Testis (tissue), 2 donors: ENCODE measurements at regions not wholly inside any gene's neighbourhood (a gene's known extent, or its start where the extent isn't known, plus 50 kb on each side); places are given as distances from the start of the nearest gene placed in this dataset.

Experiments used
- POLR2A ChIP-seq: fragments of 450-650 bp; IDR thresholded peaks from one replicate; pipeline ENCODE4 v1.6.1; 2017; ENCODE audit warnings: antibody characterized with exemption, mild to moderate bottlenecking, moderate library complexity
- TF ChIP-seq, protein P1 (sequence below), 3 experiments: fragments of 450-650 bp in 2 of 3; fragments of 200-600 bp in 1 of 3; sonication (generic) in 1 of 3; IDR thresholded peaks; one replicate each; pipeline ENCODE4 v1.5.1; 2016 to 2019; ENCODE audit warnings: antibody characterized with exemption in 3 of 3, mild to moderate bottlenecking in 2 of 3, moderate library complexity in 1 of 3

DNA sequence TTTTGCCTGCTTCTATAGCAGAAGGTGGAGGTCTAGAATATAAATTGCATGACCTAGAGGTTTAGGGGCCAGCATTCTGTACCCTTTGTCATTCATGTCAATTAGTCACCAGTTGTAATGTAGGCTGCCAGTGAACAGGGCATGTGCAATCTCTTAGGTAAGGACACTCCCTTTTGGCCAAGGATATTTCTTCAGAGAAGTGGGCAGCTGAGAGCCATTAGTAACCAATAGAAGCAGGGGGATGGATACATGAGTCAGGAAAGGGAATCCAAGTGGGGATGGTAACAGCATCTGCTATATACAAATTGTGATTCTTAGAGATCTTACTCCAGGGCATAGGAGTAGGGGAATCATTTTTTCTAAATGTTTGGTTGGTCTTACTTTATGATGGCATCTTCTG lies 494.2 kb upstream of the JAG1 start:
- TF ChIP-seq, protein P1, sequence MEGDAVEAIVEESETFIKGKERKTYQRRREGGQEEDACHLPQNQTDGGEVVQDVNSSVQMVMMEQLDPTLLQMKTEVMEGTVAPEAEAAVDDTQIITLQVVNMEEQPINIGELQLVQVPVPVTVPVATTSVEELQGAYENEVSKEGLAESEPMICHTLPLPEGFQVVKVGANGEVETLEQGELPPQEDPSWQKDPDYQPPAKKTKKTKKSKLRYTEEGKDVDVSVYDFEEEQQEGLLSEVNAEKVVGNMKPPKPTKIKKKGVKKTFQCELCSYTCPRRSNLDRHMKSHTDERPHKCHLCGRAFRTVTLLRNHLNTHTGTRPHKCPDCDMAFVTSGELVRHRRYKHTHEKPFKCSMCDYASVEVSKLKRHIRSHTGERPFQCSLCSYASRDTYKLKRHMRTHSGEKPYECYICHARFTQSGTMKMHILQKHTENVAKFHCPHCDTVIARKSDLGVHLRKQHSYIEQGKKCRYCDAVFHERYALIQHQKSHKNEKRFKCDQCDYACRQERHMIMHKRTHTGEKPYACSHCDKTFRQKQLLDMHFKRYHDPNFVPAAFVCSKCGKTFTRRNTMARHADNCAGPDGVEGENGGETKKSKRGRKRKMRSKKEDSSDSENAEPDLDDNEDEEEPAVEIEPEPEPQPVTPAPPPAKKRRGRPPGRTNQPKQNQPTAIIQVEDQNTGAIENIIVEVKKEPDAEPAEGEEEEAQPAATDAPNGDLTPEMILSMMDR (IDR thresholded peaks at IDR 0.05): no peak
- TF ChIP-seq POLR2A: no peak
